ENCODE measurements at regions not wholly inside any gene's neighbourhood (a gene's known extent, or its start where the extent isn't known, plus 50 kb on each side); places are given as distances from the start of the nearest gene placed in this dataset.

- ATAC-seq: no peak
- DNase-seq (ENCODE audit: low spot score): no peak
Observed at GRCh38 chr9:131809941-131810344, 70.1 kb upstream of the RAPGEF1 start.

- ATAC-seq (no peak), DNase-seq (ENCODE audit: low spot score) (no peak)
Observed at GRCh38 chr9:131808291-131808690, 68.4 kb upstream of the RAPGEF1 start.

GRCh38 chr9:131807144-131807983 is 67.5 kb upstream of the RAPGEF1 start:
- DNase-seq (ENCODE audit: low spot score) (no peak), ATAC-seq (no peak)

- ATAC-seq (no peak), DNase-seq (ENCODE audit: low spot score) (no peak)
Observed at GRCh38 chr9:131805803-131806202, 65.9 kb upstream of the RAPGEF1 start.

- DNase-seq (ENCODE audit: low spot score): no peak
- ATAC-seq: no peak
Observed at GRCh38 chr9:131804826-131805225, 65.0 kb upstream of the RAPGEF1 start.

GRCh38 chr9:131803758-131804411 is 64.0 kb upstream of the RAPGEF1 start:
- ATAC-seq (no peak), DNase-seq (ENCODE audit: low spot score) (no peak)

- DNase-seq (ENCODE audit: low spot score) (no peak), ATAC-seq (no peak)
Observed at GRCh38 chr9:131801810-131802209, 61.9 kb upstream of the RAPGEF1 start.

- no peak for ATAC-seq
Observed at GRCh38 chr9:131800843-131801242, 61.0 kb upstream of the RAPGEF1 start.

GRCh38 chr9:131800366-131800765 is 60.5 kb upstream of the RAPGEF1 start:
- ATAC-seq: no peak
- no peak for DNase-seq (ENCODE audit: low spot score)

More at GRCh38 chr9:131800843-131801242, 61.0 kb upstream of the RAPGEF1 start:
- no peak for DNase-seq (ENCODE audit: low spot score)

- peak; percentile 77 for ATAC-seq
- peak; percentile 50 for DNase-seq (ENCODE audit: low spot score)
Observed at GRCh38 chr9:131799177-131799823, 59.4 kb upstream of the RAPGEF1 start.

GRCh38 chr9:131798246-131798645 is 58.4 kb upstream of the RAPGEF1 start:
- no peak for ATAC-seq
- no peak for DNase-seq (ENCODE audit: low spot score)

- DNase-seq (ENCODE audit: low spot score): no peak
- ATAC-seq: no peak
Observed at GRCh38 chr9:131794393-131794792, 54.5 kb upstream of the RAPGEF1 start.

GRCh38 chr9:131791542-131792254 is 51.8 kb upstream of the RAPGEF1 start:
- no peak for ATAC-seq
- no peak for DNase-seq (ENCODE audit: low spot score)
